ENCODE measurements at regions not wholly inside any gene's neighbourhood (a gene's known extent, or its start where the extent isn't known, plus 50 kb on each side); places are given as distances from the start of the nearest gene placed in this dataset.
"Not testable (repeated sequence)": the region's sequence is repeated elsewhere in the genome, so short reads cannot be mapped to it uniquely, and the experiment has no call there.

- no peak for DNase-seq
Measured at GRCh38 chr2:7693246-7694075, 776.2 kb downstream of the RNF144A start.

- no peak for DNase-seq
Measured at GRCh38 chr2:7694076-7694985, 777.1 kb downstream of the RNF144A start.

GRCh38 chr2:7696556-7696955 is 779.3 kb downstream of the RNF144A start:
- not testable (repeated sequence) for DNase-seq

- DNase-seq, result no peak
Measured at GRCh38 chr2:7697052-7697451, 779.8 kb downstream of the RNF144A start.

- DNase-seq, result no peak
Measured at GRCh38 chr2:7701791-7702190, 784.6 kb downstream of the RNF144A start.

GRCh38 chr2:7703048-7703447 is 785.8 kb downstream of the RNF144A start:
- DNase-seq, result no peak

- DNase-seq, result no peak
Measured at GRCh38 chr2:7703543-7704144, 786.4 kb downstream of the RNF144A start.

GRCh38 chr2:7704296-7704865 is 787.2 kb downstream of the RNF144A start:
- DNase-seq, result no peak

GRCh38 chr2:7706791-7707190 is 789.6 kb downstream of the RNF144A start:
- no peak for DNase-seq

- DNase-seq, result no peak
Measured at GRCh38 chr2:7707723-7708122, 790.5 kb downstream of the RNF144A start.

- no peak for DNase-seq
Measured at GRCh38 chr2:7709907-7710306, 792.7 kb downstream of the RNF144A start.

GRCh38 chr2:7711167-7711566 is 794.0 kb downstream of the RNF144A start:
- DNase-seq, result no peak

- DNase-seq, result no peak
Measured at GRCh38 chr2:7719876-7720275, 802.7 kb downstream of the RNF144A start.

- DNase-seq, result no peak
Measured at GRCh38 chr2:7721413-7721995, 804.3 kb downstream of the RNF144A start.

GRCh38 chr2:7722212-7722910 is 805.1 kb downstream of the RNF144A start:
- no peak for DNase-seq

GRCh38 chr2:7724336-7724735 is 807.1 kb downstream of the RNF144A start:
- no peak for DNase-seq

GRCh38 chr2:7725171-7725849 is 808.1 kb downstream of the RNF144A start:
- DNase-seq, result no peak

- no peak for DNase-seq
Measured at GRCh38 chr2:7725850-7726242, 808.6 kb downstream of the RNF144A start.

GRCh38 chr2:7726989-7727388 is 809.8 kb downstream of the RNF144A start:
- DNase-seq, result no peak

- DNase-seq, result no peak
Measured at GRCh38 chr2:7728388-7728787, 811.2 kb downstream of the RNF144A start.

- DNase-seq, result peak; percentile 52
Measured at GRCh38 chr2:7730449-7730848, 813.2 kb downstream of the RNF144A start.
